WTC11 (cell line): ENCODE measurements at regions not wholly inside any gene's neighbourhood (a gene's known extent, or its start where the extent isn't known, plus 50 kb on each side); places are given as distances from the start of the nearest gene placed in this dataset.

Source experiments
- ATF1 ChIP-seq: sonication (generic); formaldehyde crosslinking; IDR thresholded peaks from 2 replicates; pipeline ENCODE4 v1.8.1; 2023; ENCODE audit warnings: mild to moderate bottlenecking, moderate library complexity, missing genetic modification reagents
- ETV6 ChIP-seq: sonication (generic); formaldehyde crosslinking; IDR thresholded peaks from 2 replicates; pipeline ENCODE4 v1.8.1; 2022; ENCODE audit warnings: mild to moderate bottlenecking, missing genetic modification reagents
- MXD4 ChIP-seq: fragments of 250-450 bp; sonication (Bioruptor Pico); IDR thresholded peaks from 2 replicates; pipeline ENCODE4 v1.8.0; 2021; ENCODE audit warnings: mild to moderate bottlenecking, moderate library complexity, borderline replicate concordance
- MYBL2 ChIP-seq: sonication (generic); formaldehyde crosslinking; IDR thresholded peaks from 2 replicates; pipeline ENCODE4 v1.8.1; 2023; ENCODE audit warnings: mild to moderate bottlenecking, moderate library complexity, missing genetic modification reagents
- RORB ChIP-seq: fragments of 250-450 bp; sonication (Bioruptor Pico); IDR thresholded peaks from 2 replicates; pipeline ENCODE4 v1.9.0; 2021; ENCODE audit warnings: mild to moderate bottlenecking
- TEAD1 ChIP-seq: sonication (generic); formaldehyde crosslinking; IDR thresholded peaks from 2 replicates; pipeline ENCODE4 v1.8.0; 2022; ENCODE audit warnings: mild to moderate bottlenecking, missing genetic modification reagents
- ZNF232 ChIP-seq: sonication (generic); formaldehyde crosslinking; IDR thresholded peaks from 2 replicates; pipeline ENCODE4 v1.8.0; 2022; ENCODE audit warnings: mild to moderate bottlenecking, missing genetic modification reagents
- TF ChIP-seq, protein P1 (sequence below): fragments of 200-600 bp; IDR thresholded peaks from 2 replicates; pipeline ENCODE4 v1.8.0; 2022; ENCODE audit warnings: antibody characterized with exemption
- TF ChIP-seq, protein P2 (sequence below): sonication (generic); formaldehyde crosslinking; IDR thresholded peaks from 2 replicates; pipeline ENCODE4 v1.8.0; 2022; ENCODE audit warnings: mild to moderate bottlenecking, missing genetic modification reagents
- TF ChIP-seq, protein P3 (sequence below): sonication (generic); formaldehyde crosslinking; IDR thresholded peaks from 2 replicates; pipeline ENCODE4 v1.8.1; 2022; ENCODE audit warnings: missing genetic modification reagents, borderline replicate concordance
- TF ChIP-seq, protein P4 (sequence below): sonication (generic); formaldehyde crosslinking; IDR thresholded peaks from 2 replicates; pipeline ENCODE4 v1.8.1; 2023; ENCODE audit warnings: mild to moderate bottlenecking, missing genetic modification reagents, moderate library complexity
- TF ChIP-seq, protein P5 (sequence below): sonication (generic); formaldehyde crosslinking; IDR thresholded peaks from 2 replicates; pipeline ENCODE4 v1.8.1; 2023; ENCODE audit warnings: mild to moderate bottlenecking, missing genetic modification reagents, moderate library complexity

DNA sequence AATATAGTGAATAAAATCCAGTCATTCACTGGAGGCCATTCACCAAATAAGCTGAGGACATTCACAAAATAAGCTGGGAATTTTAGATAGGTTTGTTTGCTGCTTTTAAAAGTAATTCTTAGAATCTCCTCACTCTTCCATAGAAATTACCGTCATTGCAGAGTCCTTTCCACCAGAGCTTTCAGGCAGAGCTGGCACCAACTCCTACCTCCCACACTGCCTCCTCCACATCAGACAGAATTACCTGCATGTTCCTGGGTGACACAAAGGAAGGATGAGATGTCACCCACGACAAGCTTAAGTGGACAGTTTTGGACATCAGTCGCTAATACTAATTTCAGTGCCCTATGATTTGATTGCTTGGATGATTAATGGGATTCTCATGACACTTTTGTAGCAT, 1113.2 kb downstream of the IGSF11 start:
- TF ChIP-seq, protein P1, sequence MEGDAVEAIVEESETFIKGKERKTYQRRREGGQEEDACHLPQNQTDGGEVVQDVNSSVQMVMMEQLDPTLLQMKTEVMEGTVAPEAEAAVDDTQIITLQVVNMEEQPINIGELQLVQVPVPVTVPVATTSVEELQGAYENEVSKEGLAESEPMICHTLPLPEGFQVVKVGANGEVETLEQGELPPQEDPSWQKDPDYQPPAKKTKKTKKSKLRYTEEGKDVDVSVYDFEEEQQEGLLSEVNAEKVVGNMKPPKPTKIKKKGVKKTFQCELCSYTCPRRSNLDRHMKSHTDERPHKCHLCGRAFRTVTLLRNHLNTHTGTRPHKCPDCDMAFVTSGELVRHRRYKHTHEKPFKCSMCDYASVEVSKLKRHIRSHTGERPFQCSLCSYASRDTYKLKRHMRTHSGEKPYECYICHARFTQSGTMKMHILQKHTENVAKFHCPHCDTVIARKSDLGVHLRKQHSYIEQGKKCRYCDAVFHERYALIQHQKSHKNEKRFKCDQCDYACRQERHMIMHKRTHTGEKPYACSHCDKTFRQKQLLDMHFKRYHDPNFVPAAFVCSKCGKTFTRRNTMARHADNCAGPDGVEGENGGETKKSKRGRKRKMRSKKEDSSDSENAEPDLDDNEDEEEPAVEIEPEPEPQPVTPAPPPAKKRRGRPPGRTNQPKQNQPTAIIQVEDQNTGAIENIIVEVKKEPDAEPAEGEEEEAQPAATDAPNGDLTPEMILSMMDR, result no peak
- TF ChIP-seq, protein P2, sequence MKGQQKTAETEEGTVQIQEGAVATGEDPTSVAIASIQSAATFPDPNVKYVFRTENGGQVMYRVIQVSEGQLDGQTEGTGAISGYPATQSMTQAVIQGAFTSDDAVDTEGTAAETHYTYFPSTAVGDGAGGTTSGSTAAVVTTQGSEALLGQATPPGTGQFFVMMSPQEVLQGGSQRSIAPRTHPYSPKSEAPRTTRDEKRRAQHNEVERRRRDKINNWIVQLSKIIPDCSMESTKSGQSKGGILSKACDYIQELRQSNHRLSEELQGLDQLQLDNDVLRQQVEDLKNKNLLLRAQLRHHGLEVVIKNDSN (CRISPR knock-in tag), result no peak
- TF ChIP-seq, protein P3, sequence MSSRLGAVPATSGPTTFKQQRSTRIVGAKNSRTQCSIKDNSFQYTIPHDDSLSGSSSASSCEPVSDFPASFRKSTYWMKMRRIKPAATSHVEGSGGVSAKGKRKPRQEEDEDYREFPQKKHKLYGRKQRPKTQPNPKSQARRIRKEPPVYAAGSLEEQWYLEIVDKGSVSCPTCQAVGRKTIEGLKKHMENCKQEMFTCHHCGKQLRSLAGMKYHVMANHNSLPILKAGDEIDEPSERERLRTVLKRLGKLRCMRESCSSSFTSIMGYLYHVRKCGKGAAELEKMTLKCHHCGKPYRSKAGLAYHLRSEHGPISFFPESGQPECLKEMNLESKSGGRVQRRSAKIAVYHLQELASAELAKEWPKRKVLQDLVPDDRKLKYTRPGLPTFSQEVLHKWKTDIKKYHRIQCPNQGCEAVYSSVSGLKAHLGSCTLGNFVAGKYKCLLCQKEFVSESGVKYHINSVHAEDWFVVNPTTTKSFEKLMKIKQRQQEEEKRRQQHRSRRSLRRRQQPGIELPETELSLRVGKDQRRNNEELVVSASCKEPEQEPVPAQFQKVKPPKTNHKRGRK (CRISPR knock-in tag), result no peak
- TF ChIP-seq MYBL2 (CRISPR knock-in tag) (no peak), MXD4 (CRISPR knock-in tag) (no peak), TEAD1 (CRISPR knock-in tag) (no peak), ZNF232 (CRISPR knock-in tag) (no peak), ETV6 (no peak), RORB (no peak), ATF1 (no peak)
- TF ChIP-seq, protein P4, sequence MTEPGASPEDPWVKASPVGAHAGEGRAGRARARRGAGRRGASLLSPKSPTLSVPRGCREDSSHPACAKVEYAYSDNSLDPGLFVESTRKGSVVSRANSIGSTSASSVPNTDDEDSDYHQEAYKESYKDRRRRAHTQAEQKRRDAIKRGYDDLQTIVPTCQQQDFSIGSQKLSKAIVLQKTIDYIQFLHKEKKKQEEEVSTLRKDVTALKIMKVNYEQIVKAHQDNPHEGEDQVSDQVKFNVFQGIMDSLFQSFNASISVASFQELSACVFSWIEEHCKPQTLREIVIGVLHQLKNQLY (CRISPR knock-in tag), result no peak
- TF ChIP-seq, protein P5, sequence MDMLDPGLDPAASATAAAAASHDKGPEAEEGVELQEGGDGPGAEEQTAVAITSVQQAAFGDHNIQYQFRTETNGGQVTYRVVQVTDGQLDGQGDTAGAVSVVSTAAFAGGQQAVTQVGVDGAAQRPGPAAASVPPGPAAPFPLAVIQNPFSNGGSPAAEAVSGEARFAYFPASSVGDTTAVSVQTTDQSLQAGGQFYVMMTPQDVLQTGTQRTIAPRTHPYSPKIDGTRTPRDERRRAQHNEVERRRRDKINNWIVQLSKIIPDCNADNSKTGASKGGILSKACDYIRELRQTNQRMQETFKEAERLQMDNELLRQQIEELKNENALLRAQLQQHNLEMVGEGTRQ, result no peak
